ENCODE measurements at regions not wholly inside any gene's neighbourhood (a gene's known extent, or its start where the extent isn't known, plus 50 kb on each side); places are given as distances from the start of the nearest gene placed in this dataset.

GRCh38 chr11:42049650-42050049, 590.2 kb upstream of the LRRC4C start:
- no peak overlapping the region for H3K27ac ChIP-seq
- 82 to 91% (median 87%) methylated on average over 1 of the region's 1 CpG for WGBS, 5 donors
- DNase-seq = no peak
- no peaks in the 10 kb centered on the region for H3K27me3 ChIP-seq
- H3K4me1 ChIP-seq = no peaks in the 10 kb centered on the region
- no peak for TF ChIP-seq POLR2A (IDR thresholded peaks at IDR 0.05)
- TF ChIP-seq, protein P1, sequence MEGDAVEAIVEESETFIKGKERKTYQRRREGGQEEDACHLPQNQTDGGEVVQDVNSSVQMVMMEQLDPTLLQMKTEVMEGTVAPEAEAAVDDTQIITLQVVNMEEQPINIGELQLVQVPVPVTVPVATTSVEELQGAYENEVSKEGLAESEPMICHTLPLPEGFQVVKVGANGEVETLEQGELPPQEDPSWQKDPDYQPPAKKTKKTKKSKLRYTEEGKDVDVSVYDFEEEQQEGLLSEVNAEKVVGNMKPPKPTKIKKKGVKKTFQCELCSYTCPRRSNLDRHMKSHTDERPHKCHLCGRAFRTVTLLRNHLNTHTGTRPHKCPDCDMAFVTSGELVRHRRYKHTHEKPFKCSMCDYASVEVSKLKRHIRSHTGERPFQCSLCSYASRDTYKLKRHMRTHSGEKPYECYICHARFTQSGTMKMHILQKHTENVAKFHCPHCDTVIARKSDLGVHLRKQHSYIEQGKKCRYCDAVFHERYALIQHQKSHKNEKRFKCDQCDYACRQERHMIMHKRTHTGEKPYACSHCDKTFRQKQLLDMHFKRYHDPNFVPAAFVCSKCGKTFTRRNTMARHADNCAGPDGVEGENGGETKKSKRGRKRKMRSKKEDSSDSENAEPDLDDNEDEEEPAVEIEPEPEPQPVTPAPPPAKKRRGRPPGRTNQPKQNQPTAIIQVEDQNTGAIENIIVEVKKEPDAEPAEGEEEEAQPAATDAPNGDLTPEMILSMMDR (IDR thresholded peaks at IDR 0.05) = no peak
- TF ChIP-seq EP300 (IDR thresholded peaks at IDR 0.05) = no peak
- no peak for TF ChIP-seq POLR2AphosphoS5 (IDR thresholded peaks at IDR 0.05)
- intact Hi-C loops (cut with DNase I; ENCODE audit: low total_unique reads) = no loop called here
- no peak overlapping the region for H3K4me3 ChIP-seq
- peaks cover 0 to 5% (median 0%) of the 10 kb centered on the region in 4 donors for H3K9me3 ChIP-seq
- no peaks in the 10 kb centered on the region for H3K36me3 ChIP-seq

DNA sequence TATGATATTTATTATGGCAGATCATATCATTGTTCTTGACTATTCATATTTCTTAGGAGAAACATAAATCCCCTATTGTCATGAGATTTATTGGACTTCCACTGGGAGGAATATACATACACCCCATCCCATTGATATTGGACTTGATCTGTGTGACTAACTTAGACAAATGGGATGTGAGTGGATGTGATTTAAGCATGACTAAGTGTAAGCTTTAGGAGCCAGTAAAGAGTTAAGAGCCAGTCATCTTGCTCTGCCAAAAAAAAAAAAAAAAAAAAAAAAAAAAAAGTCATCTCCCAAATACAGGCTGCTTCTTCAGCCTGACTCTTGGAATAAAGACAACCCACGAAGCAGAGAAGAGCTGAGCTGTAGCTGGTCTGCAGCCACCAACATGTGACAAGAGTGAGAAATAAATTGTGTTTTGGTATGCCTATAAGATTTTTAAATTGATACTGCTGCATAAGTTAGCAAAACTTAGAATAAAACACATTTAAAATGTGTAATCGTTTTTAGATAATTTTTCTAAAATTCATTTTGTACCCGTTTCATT, 595.0 kb upstream of the LRRC4C start:
- no peaks in the 10 kb centered on the region for H3K9me3 ChIP-seq
- TF ChIP-seq POLR2AphosphoS5 (IDR thresholded peaks at IDR 0.05) (no peak), EP300 (IDR thresholded peaks at IDR 0.05) (no peak), POLR2A (IDR thresholded peaks at IDR 0.05) (no peak)
- TF ChIP-seq, protein P1 (IDR thresholded peaks at IDR 0.05) = no peak
- H3K4me1 ChIP-seq = no peaks in the 10 kb centered on the region
- intact Hi-C loops (cut with DNase I; ENCODE audit: low total_unique reads) = no loop called here
- no peak for DNase-seq
- H3K36me3 ChIP-seq = no peaks in the 10 kb centered on the region
- 61 to 76% (median 72%) methylated on average over 3 of the region's 3 CpGs for WGBS, 5 donors
- no peaks in the 10 kb centered on the region for H3K27me3 ChIP-seq
- H3K4me3 ChIP-seq = no peak overlapping the region
- no peak overlapping the region for H3K27ac ChIP-seq

DNA sequence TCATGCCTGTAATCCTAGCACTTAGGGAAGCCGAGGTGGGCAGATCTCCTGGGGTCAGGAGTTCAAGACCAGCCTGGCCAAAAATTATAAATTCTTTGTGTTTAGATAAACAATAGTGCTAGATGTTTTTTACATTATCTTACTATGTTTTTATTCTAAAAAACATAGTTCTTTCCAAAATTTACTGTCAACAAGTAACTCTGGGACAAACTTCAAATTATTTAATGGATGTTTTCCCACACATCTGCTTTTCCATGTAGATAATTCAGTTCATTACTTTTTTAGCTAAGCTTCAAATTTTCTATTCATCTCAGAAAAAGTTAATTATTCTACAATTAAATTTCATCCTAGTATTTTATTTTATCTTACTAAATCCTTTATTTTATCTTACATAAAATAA, 596.2 kb upstream of the LRRC4C start:
- Histone ChIP-seq H3K27me3 (no peaks in the 10 kb centered on the region), H3K9me3 (no peaks in the 10 kb centered on the region), H3K36me3 (no peaks in the 10 kb centered on the region), H3K4me1 (no peaks in the 10 kb centered on the region), H3K27ac (no peak overlapping the region), H3K4me3 (no peak overlapping the region)
- no peak for DNase-seq
- intact Hi-C loops (cut with DNase I; ENCODE audit: low total_unique reads) = no loop called here
- 53 to 73% (median 64%) methylated on average over 1 of the region's 1 CpG for WGBS, 5 donors
- TF ChIP-seq, protein P1 (IDR thresholded peaks at IDR 0.05) = no peak
- TF ChIP-seq POLR2AphosphoS5 (IDR thresholded peaks at IDR 0.05) (no peak), EP300 (IDR thresholded peaks at IDR 0.05) (no peak), POLR2A (IDR thresholded peaks at IDR 0.05) (no peak)

DNA sequence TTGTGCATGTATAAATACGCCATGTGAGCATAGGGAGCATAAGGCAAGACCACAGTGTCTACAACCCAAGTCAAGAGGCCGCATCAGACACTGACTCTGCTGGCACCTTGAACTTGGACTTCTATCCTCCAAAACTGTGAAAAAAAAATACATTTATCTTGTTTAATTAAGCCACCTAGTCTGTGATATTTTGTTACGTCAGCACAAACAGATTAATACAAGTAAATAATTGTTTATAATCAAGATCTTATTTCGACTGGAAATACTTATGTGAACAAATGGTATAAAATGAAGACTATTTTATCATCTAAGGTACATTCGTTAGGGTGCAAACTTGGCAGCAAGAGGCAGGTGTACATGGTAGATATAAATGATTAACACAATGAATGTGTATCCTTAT, 599.3 kb upstream of the LRRC4C start:
- H3K4me3 ChIP-seq = no peak overlapping the region
- no peaks in the 10 kb centered on the region for H3K36me3 ChIP-seq
- H3K4me1 ChIP-seq = no peaks in the 10 kb centered on the region
- no peaks in the 10 kb centered on the region for H3K27me3 ChIP-seq
- 67 to 77% (median 74%) methylated on average over 5 of the region's 5 CpGs for WGBS, 5 donors
- H3K27ac ChIP-seq = no peak overlapping the region
- TF ChIP-seq POLR2AphosphoS5 (IDR thresholded peaks at IDR 0.05) = no peak
- TF ChIP-seq POLR2A (IDR thresholded peaks at IDR 0.05) = no peak
- TF ChIP-seq EP300 (IDR thresholded peaks at IDR 0.05) = no peak
- TF ChIP-seq, protein P1 (IDR thresholded peaks at IDR 0.05) = no peak
- no peaks in the 10 kb centered on the region for H3K9me3 ChIP-seq
- intact Hi-C loops (cut with DNase I; ENCODE audit: low total_unique reads) = no loop called here
- DNase-seq = no peak

Measured in stomach (tissue), 8 donors.